Ectodermal cell (in vitro differentiated cells): ENCODE measurements at regions not wholly inside any gene's neighbourhood (a gene's known extent, or its start where the extent isn't known, plus 50 kb on each side); places are given as distances from the start of the nearest gene placed in this dataset.
"Not testable (repeated sequence)": the region's sequence is repeated elsewhere in the genome, so short reads cannot be mapped to it uniquely, and the experiment has no call there.

Source experiments
- H3K27ac ChIP-seq: 2 replicates; pipeline ENCODE4 v1.7.0; 2013; ENCODE audit warnings: mild to moderate bottlenecking, low read depth, low read length; ENCODE audit not compliant: insufficient read depth, poor library complexity, severe bottlenecking
- H3K27me3 ChIP-seq: 2 replicates; pipeline ENCODE4 v1.7.0; 2013; ENCODE audit warnings: mild to moderate bottlenecking, low read length; ENCODE audit not compliant: insufficient read depth, control insufficient read depth, poor library complexity, severe bottlenecking
- H3K36me3 ChIP-seq: one replicate; pipeline ENCODE4 v1.7.0; 2013; ENCODE audit warnings: low read length; ENCODE audit not compliant: control insufficient read depth, insufficient read depth
- H3K4me1 ChIP-seq: one replicate; pipeline ENCODE4 v1.7.0; 2013; ENCODE audit warnings: low read length; ENCODE audit not compliant: control insufficient read depth, insufficient read depth
- H3K4me3 ChIP-seq: 2 replicates; pipeline ENCODE4 v1.7.0; 2013; ENCODE audit warnings: low read depth, low read length, control low read depth; ENCODE audit not compliant: insufficient read depth
- H3K9me3 ChIP-seq: 2 replicates; pipeline ENCODE4 v1.7.0; 2013; ENCODE audit warnings: mild to moderate bottlenecking, low read length, moderate library complexity; ENCODE audit not compliant: control insufficient read depth
- WGBS, 2 experiments: methylation state at CpG; one replicate each; pipeline ENCODE4 v1.1.7; 2013; ENCODE audit warnings: missing lambda C conversion rate in 2 of 2; 5-methylcytosine and 5-hydroxymethylcytosine counted together

- WGBS, 2 experiments = 87 to 92% methylated on average over 4 of the region's 4 CpGs
- no peak overlapping the region for H3K27ac ChIP-seq
- H3K27me3 ChIP-seq = no peaks in the 10 kb centered on the region
- no peaks in the 10 kb centered on the region for H3K36me3 ChIP-seq
- H3K4me3 ChIP-seq = no peak overlapping the region
- H3K9me3 ChIP-seq = no peaks in the 10 kb centered on the region
- no peaks in the 10 kb centered on the region for H3K4me1 ChIP-seq
Measured at GRCh38 chr2:90209806-90210205, 1518.3 kb downstream of the RPIA start.

- H3K4me1 ChIP-seq, H3K27me3 ChIP-seq: not testable (repeated sequence)
- WGBS, 2 experiments = 41 to 44% methylated on average over 2 of the region's 2 CpGs
Measured at GRCh38 chr2:90215880-90216279, 1524.4 kb downstream of the RPIA start.

GRCh38 chr2:90216801-90217200 is 1525.3 kb downstream of the RPIA start:
- not testable (repeated sequence) for H3K9me3 ChIP-seq, H3K4me1 ChIP-seq, H3K4me3 ChIP-seq, H3K27ac ChIP-seq, H3K27me3 ChIP-seq, H3K36me3 ChIP-seq
- WGBS, 2 experiments = 67 to 87% methylated on average over 1 of the region's 1 CpG

More at GRCh38 chr2:90215880-90216279, 1524.4 kb downstream of the RPIA start:
- not testable (repeated sequence) for H3K36me3 ChIP-seq, H3K27ac ChIP-seq, H3K9me3 ChIP-seq, H3K4me3 ChIP-seq

GRCh38 chr2:90218534-90218933 is 1527.1 kb downstream of the RPIA start:
- H3K4me1 ChIP-seq, H3K27ac ChIP-seq, H3K4me3 ChIP-seq, H3K9me3 ChIP-seq, H3K36me3 ChIP-seq, H3K27me3 ChIP-seq: not testable (repeated sequence)
- 100% methylated on average over 1 of the region's 2 CpGs; no CpG with 5 or more reads in 1 of the 2 experiments for WGBS, 2 experiments

DNA sequence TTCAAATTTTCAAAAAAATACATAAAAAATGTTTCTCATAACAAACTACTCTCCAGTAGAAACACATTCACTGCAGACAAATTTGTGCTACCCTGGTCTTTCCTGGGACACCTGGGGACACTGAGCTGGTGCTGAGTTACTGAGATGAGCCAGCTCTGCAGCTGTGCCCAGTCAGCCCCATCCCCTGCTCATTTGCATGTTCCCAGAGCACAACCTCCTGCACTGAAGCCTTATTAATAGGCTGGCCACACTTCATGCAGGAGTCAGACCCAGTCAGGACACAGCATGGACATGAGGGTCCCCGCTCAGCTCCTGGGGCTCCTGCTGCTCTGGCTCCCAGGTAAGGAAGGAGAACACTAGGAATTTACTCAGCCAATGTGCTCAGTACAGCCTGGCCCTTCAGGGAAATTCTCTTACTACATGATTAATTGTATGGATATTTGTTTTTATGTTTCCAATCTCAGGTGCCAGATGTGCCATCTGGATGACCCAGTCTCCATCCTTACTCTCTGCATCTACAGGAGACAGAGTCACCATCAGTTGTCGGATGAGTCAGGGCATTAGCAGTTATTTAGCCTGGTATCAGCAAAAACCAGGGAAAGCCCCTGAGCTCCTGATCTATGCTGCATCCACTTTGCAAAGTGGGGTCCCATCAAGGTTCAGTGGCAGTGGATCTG is 1529.3 kb downstream of the RPIA start:
- not testable (repeated sequence) for H3K36me3 ChIP-seq, H3K27me3 ChIP-seq, H3K27ac ChIP-seq, H3K4me1 ChIP-seq, H3K4me3 ChIP-seq, H3K9me3 ChIP-seq
- 81 to 84% methylated on average over 2 of the region's 2 CpGs for WGBS, 2 experiments

DNA sequence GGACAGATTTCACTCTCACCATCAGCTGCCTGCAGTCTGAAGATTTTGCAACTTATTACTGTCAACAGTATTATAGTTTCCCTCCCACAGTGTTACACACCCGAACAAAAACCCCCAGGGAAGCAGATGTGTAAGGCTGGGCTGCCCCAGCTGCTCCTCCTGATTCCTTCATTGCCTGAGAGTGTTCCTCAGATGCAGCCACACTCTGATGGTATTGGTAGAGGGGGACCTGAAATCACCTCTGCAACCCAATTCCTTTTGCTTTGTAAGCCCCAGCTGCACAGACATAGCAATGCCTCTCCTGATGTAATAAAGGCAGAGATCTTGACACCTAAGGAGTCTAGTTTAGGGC is 1529.8 kb downstream of the RPIA start:
- Histone ChIP-seq H3K4me3 (no peak overlapping the region), H3K4me1 (no peaks in the 10 kb centered on the region), H3K9me3 (no peaks in the 10 kb centered on the region), H3K27me3 (no peaks in the 10 kb centered on the region), H3K27ac (no peak overlapping the region), H3K36me3 (no peaks in the 10 kb centered on the region)
- 46 to 64% methylated on average over 1 of the region's 1 CpG for WGBS, 2 experiments

GRCh38 chr2:90224767-90225166 is 1533.3 kb downstream of the RPIA start:
- H3K36me3 ChIP-seq, H3K4me1 ChIP-seq, H3K27me3 ChIP-seq, H3K4me3 ChIP-seq, H3K9me3 ChIP-seq, H3K27ac ChIP-seq: not testable (repeated sequence)

GRCh38 chr2:90226465-90227072 is 1535.1 kb downstream of the RPIA start:
- H3K27me3 ChIP-seq, H3K9me3 ChIP-seq, H3K27ac ChIP-seq, H3K4me3 ChIP-seq, H3K36me3 ChIP-seq, H3K4me1 ChIP-seq: not testable (repeated sequence)
- 14 to 38% methylated on average over 3 to 4 of the region's 5 CpGs for WGBS, 2 experiments

DNA sequence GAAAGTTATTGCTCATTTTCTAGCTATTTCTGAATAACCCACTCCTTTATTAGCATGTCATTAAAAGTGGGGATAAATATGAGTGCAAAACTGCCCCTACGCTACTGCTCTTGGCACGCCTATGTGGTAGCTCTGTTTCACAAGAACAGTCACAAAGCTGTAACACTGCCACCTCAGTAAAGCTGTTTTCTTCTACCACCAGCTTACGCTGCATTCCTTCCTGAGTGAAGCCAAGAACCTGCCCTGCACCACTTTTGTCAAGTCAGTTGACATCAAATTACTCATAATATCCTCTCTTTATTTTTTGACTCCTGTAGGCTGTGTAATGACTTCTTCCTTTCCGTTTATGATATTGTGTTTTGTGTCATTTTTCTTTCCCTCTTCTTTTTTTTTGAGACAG is 1539.7 kb downstream of the RPIA start:
- H3K4me1 ChIP-seq, H3K27me3 ChIP-seq, H3K4me3 ChIP-seq, H3K36me3 ChIP-seq, H3K9me3 ChIP-seq, H3K27ac ChIP-seq: not testable (repeated sequence)
- WGBS, 2 experiments = 87 to 89% methylated on average over 3 of the region's 4 CpGs

- not testable (repeated sequence) for H3K4me1 ChIP-seq
- WGBS, 2 experiments = 80 to 100% methylated on average over 1 of the region's 1 CpG
Measured at GRCh38 chr2:90235452-90235851, 1544.0 kb downstream of the RPIA start.

DNA sequence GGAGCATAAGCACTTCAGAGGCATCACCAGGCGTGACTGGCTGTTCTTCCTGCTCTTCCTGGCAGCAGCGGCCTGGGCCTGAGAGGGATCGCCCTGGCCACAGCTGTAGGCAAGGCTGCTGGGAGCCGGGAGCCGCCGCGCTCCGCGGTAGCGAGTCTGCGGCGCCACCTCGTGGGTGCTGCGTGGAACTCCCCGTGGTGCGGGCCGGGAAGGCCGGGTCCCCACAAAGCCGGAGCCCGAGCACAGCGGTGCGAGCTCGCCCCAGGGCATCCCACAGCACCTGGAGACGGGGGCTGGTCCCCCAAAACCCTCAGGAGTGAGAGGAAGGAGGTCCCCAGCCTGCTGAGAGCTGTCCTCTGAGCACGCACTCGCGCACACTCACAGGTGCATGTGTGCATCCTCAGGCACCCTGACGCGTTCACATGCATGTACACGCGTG is 1546.5 kb downstream of the RPIA start:
- not testable (repeated sequence) for H3K27me3 ChIP-seq, H3K4me1 ChIP-seq, H3K9me3 ChIP-seq, H3K4me3 ChIP-seq, H3K36me3 ChIP-seq, H3K27ac ChIP-seq
- 35 to 36% methylated on average over 31 of the region's 31 CpGs for WGBS, 2 experiments

More at GRCh38 chr2:90235452-90235851, 1544.0 kb downstream of the RPIA start:
- H3K27ac ChIP-seq, H3K27me3 ChIP-seq, H3K4me3 ChIP-seq, H3K9me3 ChIP-seq, H3K36me3 ChIP-seq: not testable (repeated sequence)
